BLaER1 treated with 17β-estradiol and CSF1 and Interleukin-3, amounts not matched to agents 10 nM and 100 nM (cell line): ENCODE measurements at regions not wholly inside any gene's neighbourhood (a gene's known extent, or its start where the extent isn't known, plus 50 kb on each side); places are given as distances from the start of the nearest gene placed in this dataset.

ENCODE experiments used
- H3K27ac ChIP-seq, 11 experiments: shearing (Covaris generic); formaldehyde crosslinking; 2 replicates each; pipeline ENCODE4 v1.8.1; 2022
- H3K27me3 ChIP-seq, 11 experiments: shearing (Covaris generic); formaldehyde crosslinking; 2 replicates each; pipeline ENCODE4 v1.8.1; 2022
- H3K36me3 ChIP-seq, 11 experiments: shearing (Covaris generic); formaldehyde crosslinking; 2 replicates each; pipeline ENCODE4 v1.8.1; 2022
- H3K4me1 ChIP-seq, 10 experiments: shearing (Covaris generic); formaldehyde crosslinking; 2 replicates each; pipeline ENCODE4 v1.8.1; 2022
- H3K4me2 ChIP-seq, 11 experiments: shearing (Covaris generic); formaldehyde crosslinking; 2 replicates each; pipeline ENCODE4 v1.8.1; 2022
- H3K4me3 ChIP-seq, 10 experiments: shearing (Covaris generic); formaldehyde crosslinking; 2 replicates each; pipeline ENCODE4 v1.8.1; 2022
- H3K9ac ChIP-seq, 11 experiments: shearing (Covaris generic); formaldehyde crosslinking; 2 replicates each; pipeline ENCODE4 v1.8.1; 2022
- H3K9me3 ChIP-seq, 11 experiments: shearing (Covaris generic); formaldehyde crosslinking; replicated peaks in 1 of 11; 2 replicates each; pipeline ENCODE4 v1.8.1; 2022
- H4K20me1 ChIP-seq, 11 experiments: shearing (Covaris generic); formaldehyde crosslinking; 2 replicates each; pipeline ENCODE4 v1.8.1; 2022
- Cebpa-rat ChIP-seq, 11 experiments: shearing (Covaris generic); IDR thresholded peaks; 2 replicates each; pipeline ENCODE4 v1.8.1; 2022

GRCh38 chr1:232561381-232561780, 68.6 kb downstream of the SIPA1L2 start:
- Histone ChIP-seq H3K9me3 (no peaks in the 10 kb centered on the region), H3K4me1 (peaks cover 8 to 21% (median 12%) of the 10 kb centered on the region in 10 experiments), H3K4me2 (peak overlapping the region in 5 of 11 experiments; percentile 1 to 24 (median 5); a peak in 4 of 22 replicates), H3K4me3 (no peak overlapping the region), H3K9ac (no peak overlapping the region), H4K20me1 (peaks cover 0 to 34% (median 0%) of the 10 kb centered on the region in 11 experiments; a peak in 2 of 22 replicates), H3K36me3 (0 out of 22 replicates have a peak, but pooled peaks cover 0 to 11% (median 0%) of the 10 kb centered on the region in 11 experiments), H3K27me3 (no peaks in the 10 kb centered on the region), H3K27ac (no peak overlapping the region)
- no peak for TF ChIP-seq Cebpa-rat (IDR thresholded peaks at IDR 0.05)

- H3K4me3 ChIP-seq, result no peak overlapping the region
- H3K9ac ChIP-seq, result no peak overlapping the region
- H3K27me3 ChIP-seq, result no peaks in the 10 kb centered on the region
- H3K4me1 ChIP-seq, result peaks cover 8 to 21% (median 12%) of the 10 kb centered on the region in 10 experiments
- H3K4me2 ChIP-seq, result no peak overlapping the region
- H4K20me1 ChIP-seq, result peaks cover 0 to 33% (median 0%) of the 10 kb centered on the region in 11 experiments; a peak in 3 of 22 replicates
- TF ChIP-seq Cebpa-rat (IDR thresholded peaks at IDR 0.05), result no peak
- 0 out of 22 replicates have a peak, but pooled peaks cover 0 to 11% (median 0%) of the 10 kb centered on the region in 11 experiments for H3K36me3 ChIP-seq
- no peak overlapping the region for H3K27ac ChIP-seq
- H3K9me3 ChIP-seq, result no peaks in the 10 kb centered on the region
These were observed 69.0 kb downstream of the SIPA1L2 start for GRCh38 chr1:232560940-232561339.

- H3K27me3 ChIP-seq, result no peaks in the 10 kb centered on the region
- peaks cover 0 to 30% (median 0%) of the 10 kb centered on the region in 11 experiments; a peak in 3 of 22 replicates for H4K20me1 ChIP-seq
- H3K27ac ChIP-seq, result no peak overlapping the region
- no peaks in the 10 kb centered on the region for H3K9me3 ChIP-seq
- peak overlapping the region; percentile 12 to 60 (median 46); a peak in 21 of 22 replicates for H3K4me2 ChIP-seq
- H3K4me1 ChIP-seq, result peaks cover 8 to 25% (median 12%) of the 10 kb centered on the region in 10 experiments
- no peak for TF ChIP-seq Cebpa-rat (IDR thresholded peaks at IDR 0.05)
- 0 out of 22 replicates have a peak, but pooled peaks cover 0 to 11% (median 0%) of the 10 kb centered on the region in 11 experiments for H3K36me3 ChIP-seq
- H3K4me3 ChIP-seq, result no peak overlapping the region
- no peak overlapping the region for H3K9ac ChIP-seq
These were observed 71.0 kb downstream of the SIPA1L2 start for GRCh38 chr1:232558954-232559353.

- TF ChIP-seq Cebpa-rat (IDR thresholded peaks at IDR 0.05), result no peak
- H3K4me1 ChIP-seq, result peaks cover 8 to 25% (median 14%) of the 10 kb centered on the region in 10 experiments
- peaks cover 0 to 35% (median 0%) of the 10 kb centered on the region in 11 experiments; a peak in 3 of 22 replicates for H4K20me1 ChIP-seq
- no peak overlapping the region for H3K27ac ChIP-seq
- no peaks in the 10 kb centered on the region for H3K27me3 ChIP-seq
- H3K36me3 ChIP-seq, result peaks cover 0 to 19% (median 0%) of the 10 kb centered on the region in 11 experiments; a peak in 5 of 22 replicates
- H3K4me2 ChIP-seq, result no peak overlapping the region
- H3K9ac ChIP-seq, result no peak overlapping the region
- no peak overlapping the region for H3K4me3 ChIP-seq
- no peaks in the 10 kb centered on the region for H3K9me3 ChIP-seq
These were observed 72.3 kb downstream of the SIPA1L2 start for GRCh38 chr1:232557502-232558191.

- H4K20me1 ChIP-seq, result peaks cover 0 to 34% (median 0%) of the 10 kb centered on the region in 11 experiments; a peak in 3 of 22 replicates
- H3K4me2 ChIP-seq, result no peak overlapping the region
- no peak overlapping the region for H3K9ac ChIP-seq
- peaks cover 8 to 25% (median 14%) of the 10 kb centered on the region in 10 experiments for H3K4me1 ChIP-seq
- TF ChIP-seq Cebpa-rat (IDR thresholded peaks at IDR 0.05), result no peak
- H3K27me3 ChIP-seq, result no peaks in the 10 kb centered on the region
- no peak overlapping the region for H3K4me3 ChIP-seq
- peaks cover 0 to 20% (median 0%) of the 10 kb centered on the region in 11 experiments; a peak in 5 of 22 replicates for H3K36me3 ChIP-seq
- no peaks in the 10 kb centered on the region for H3K9me3 ChIP-seq
- H3K27ac ChIP-seq, result no peak overlapping the region
These were observed 72.8 kb downstream of the SIPA1L2 start for GRCh38 chr1:232557096-232557495.

- no peak for TF ChIP-seq Cebpa-rat (IDR thresholded peaks at IDR 0.05)
- H3K4me1 ChIP-seq, result peaks cover 6 to 17% (median 10%) of the 10 kb centered on the region in 10 experiments
- H4K20me1 ChIP-seq, result peaks cover 0 to 34% (median 0%) of the 10 kb centered on the region in 11 experiments; a peak in 3 of 22 replicates
- H3K9ac ChIP-seq, result no peak overlapping the region
- no peaks in the 10 kb centered on the region for H3K9me3 ChIP-seq
- H3K27me3 ChIP-seq, result no peaks in the 10 kb centered on the region
- H3K36me3 ChIP-seq, result peaks cover 0 to 15% (median 0%) of the 10 kb centered on the region in 11 experiments; a peak in 5 of 22 replicates
- H3K27ac ChIP-seq, result no peak overlapping the region
- H3K4me3 ChIP-seq, result no peak overlapping the region
- H3K4me2 ChIP-seq, result no peak overlapping the region
These were observed 73.6 kb downstream of the SIPA1L2 start for GRCh38 chr1:232556351-232556750.

- no peaks in the 10 kb centered on the region for H3K27me3 ChIP-seq
- no peaks in the 10 kb centered on the region for H3K9me3 ChIP-seq
- H3K4me1 ChIP-seq, result peaks cover 6 to 16% (median 8%) of the 10 kb centered on the region in 10 experiments
- no peak overlapping the region for H3K4me3 ChIP-seq
- no peak overlapping the region for H3K4me2 ChIP-seq
- no peak overlapping the region for H3K9ac ChIP-seq
- no peak for TF ChIP-seq Cebpa-rat (IDR thresholded peaks at IDR 0.05)
- peaks cover 0 to 34% (median 0%) of the 10 kb centered on the region in 11 experiments; a peak in 3 of 22 replicates for H4K20me1 ChIP-seq
- H3K27ac ChIP-seq, result no peak overlapping the region
- H3K36me3 ChIP-seq, result peaks cover 0 to 13% (median 0%) of the 10 kb centered on the region in 11 experiments; a peak in 5 of 22 replicates
These were observed 74.3 kb downstream of the SIPA1L2 start for GRCh38 chr1:232555494-232556210.

GRCh38 chr1:232554409-232554808, 75.5 kb downstream of the SIPA1L2 start:
- Histone ChIP-seq H3K4me2 (no peak overlapping the region), H3K27me3 (no peaks in the 10 kb centered on the region), H3K4me1 (peaks cover 6 to 16% (median 8%) of the 10 kb centered on the region in 10 experiments), H4K20me1 (peaks cover 0 to 34% (median 0%) of the 10 kb centered on the region in 11 experiments; a peak in 4 of 22 replicates), H3K9ac (no peak overlapping the region), H3K9me3 (no peaks in the 10 kb centered on the region), H3K27ac (no peak overlapping the region), H3K36me3 (peaks cover 0 to 10% (median 0%) of the 10 kb centered on the region in 11 experiments; a peak in 5 of 22 replicates), H3K4me3 (no peak overlapping the region)
- no peak for TF ChIP-seq Cebpa-rat (IDR thresholded peaks at IDR 0.05)

GRCh38 chr1:232553809-232554208, 76.1 kb downstream of the SIPA1L2 start:
- Histone ChIP-seq H3K4me2 (no peak overlapping the region), H3K4me1 (peaks cover 4 to 16% (median 7%) of the 10 kb centered on the region in 10 experiments)
- TF ChIP-seq Cebpa-rat (IDR thresholded peaks at IDR 0.05), result no peak

More at GRCh38 chr1:232553809-232554208, 76.1 kb downstream of the SIPA1L2 start:
- Histone ChIP-seq H3K27ac (no peak overlapping the region), H3K27me3 (no peaks in the 10 kb centered on the region), H3K9ac (no peak overlapping the region), H3K9me3 (no peaks in the 10 kb centered on the region), H3K36me3 (peaks cover 0 to 10% (median 0%) of the 10 kb centered on the region in 11 experiments; a peak in 5 of 22 replicates), H4K20me1 (peaks cover 0 to 38% (median 4%) of the 10 kb centered on the region in 11 experiments; a peak in 7 of 22 replicates), H3K4me3 (no peak overlapping the region)
